DMS79 (cell line): ENCODE measurements at regions not wholly inside any gene's neighbourhood (a gene's known extent, or its start where the extent isn't known, plus 50 kb on each side); places are given as distances from the start of the nearest gene placed in this dataset.

Source experiments
- DNase-seq: peaks from one replicate; lab custom pipeline; 2025; lab: John Stamatoyannopoulos, UW

DNA sequence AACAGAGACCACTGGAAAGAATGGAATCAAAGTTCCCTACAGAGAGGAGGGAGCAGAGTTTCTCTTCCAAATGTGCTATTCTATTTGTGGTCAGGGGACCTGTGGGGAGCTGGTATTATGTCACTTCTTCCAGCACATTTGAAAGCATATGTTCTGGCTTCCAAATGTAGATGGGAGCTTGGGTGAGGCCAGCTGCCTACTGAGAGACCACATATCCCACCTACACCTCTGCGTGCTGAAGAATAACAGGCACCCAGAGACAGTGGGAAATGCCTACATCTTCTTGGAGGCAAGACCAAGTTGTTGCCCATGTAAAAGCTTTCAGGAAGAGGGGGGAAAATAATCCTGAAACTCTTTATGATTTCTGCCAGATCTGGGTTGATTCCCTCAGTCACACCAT, 286.8 kb upstream of the UMPS start:
- no peak for DNase-seq

DNA sequence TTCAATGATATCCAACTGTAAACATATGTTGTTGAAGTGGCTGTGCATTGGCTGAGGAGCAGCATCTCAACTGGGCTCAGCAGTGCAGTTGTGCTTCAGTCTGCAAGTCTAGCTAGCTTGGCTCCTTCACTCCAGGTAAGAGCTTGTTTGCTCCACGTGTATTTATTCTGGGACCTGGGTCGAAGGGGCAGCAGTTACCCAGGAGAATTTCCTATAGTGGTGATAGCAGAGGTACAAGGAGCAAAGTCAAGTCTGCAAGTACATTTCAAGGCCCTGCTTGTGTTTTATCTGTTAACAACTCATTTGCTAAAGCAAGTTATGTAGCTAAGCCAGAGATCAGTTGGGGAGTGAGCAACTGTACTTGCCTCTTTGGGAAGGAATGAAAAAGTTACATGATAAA, 286.2 kb upstream of the UMPS start:
- no peak for DNase-seq

DNA sequence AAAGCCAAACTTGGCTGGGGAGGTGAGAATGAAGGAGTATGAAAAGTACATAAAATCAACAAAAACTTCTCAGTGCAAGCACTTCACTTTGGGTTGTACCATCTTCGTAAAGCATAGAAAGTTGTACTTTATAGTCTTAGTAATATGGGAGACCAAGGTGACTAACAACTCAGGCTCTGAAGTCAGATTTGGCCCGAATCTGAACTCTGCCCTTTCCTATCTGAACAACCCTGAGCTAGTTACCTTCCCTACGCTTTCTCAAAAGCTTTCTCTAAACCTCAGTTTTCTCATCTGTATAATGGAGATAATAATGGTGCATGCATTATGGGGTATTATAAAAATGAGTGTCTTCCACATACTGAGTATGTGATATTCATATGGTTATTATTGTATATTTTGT, 285.4 kb upstream of the UMPS start:
- no peak for DNase-seq

DNA sequence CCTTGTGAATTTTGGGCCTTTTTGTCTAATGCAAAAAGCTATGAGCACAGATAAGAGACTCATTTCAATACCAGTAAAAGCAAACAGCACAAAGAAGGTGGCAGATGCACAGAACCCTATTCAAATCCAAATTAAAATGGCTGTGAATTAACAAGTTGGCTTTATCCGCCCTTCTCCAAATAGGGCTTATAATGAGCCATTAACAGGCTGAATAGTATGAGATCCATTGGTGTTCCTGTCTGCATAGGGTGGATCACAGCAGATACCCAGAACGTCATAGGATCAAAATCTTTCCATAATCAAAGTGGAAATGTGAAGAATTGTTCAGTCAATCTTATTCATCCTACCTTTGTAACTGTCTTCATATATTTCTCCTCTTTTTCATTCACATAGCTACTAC, 282.4 kb upstream of the UMPS start:
- no peak for DNase-seq

DNA sequence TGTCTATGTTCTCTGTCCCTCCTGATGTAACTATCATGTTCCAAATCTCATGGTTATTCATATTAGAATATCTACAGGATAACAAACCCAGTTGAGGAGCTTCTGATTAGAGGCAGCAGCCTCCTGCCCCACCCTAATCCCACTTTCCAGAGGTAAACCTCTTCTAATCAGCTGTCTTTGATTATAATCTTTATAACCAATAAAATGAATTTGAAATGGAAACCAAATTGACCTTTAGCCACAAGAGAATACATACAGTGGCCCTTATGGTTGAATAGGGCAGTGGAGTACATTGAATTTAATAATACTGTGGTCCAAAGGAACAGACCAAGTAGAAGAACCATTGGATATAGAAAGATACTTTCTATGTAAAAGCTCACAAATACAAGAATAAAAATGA, 281.3 kb upstream of the UMPS start:
- no peak for DNase-seq

DNA sequence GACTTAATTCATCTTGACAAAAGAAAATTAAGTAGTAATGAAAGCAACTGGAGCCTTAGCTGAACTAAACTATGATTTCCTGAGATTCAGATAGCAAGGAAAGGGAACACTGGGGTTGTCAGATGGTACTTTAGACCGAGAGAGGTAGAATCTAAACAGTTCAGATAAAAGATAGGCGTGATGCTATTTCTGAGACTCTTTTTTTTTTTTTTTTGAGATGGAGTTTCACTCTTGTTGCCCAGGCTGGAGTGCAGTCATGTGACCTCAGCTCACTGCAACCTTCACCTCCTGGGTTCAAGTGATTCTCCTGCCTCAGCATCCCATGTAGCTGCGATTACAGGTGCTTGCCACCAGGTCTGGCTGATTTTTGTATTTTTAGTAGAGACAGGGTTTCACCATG, 279.9 kb upstream of the UMPS start:
- no peak for DNase-seq

DNA sequence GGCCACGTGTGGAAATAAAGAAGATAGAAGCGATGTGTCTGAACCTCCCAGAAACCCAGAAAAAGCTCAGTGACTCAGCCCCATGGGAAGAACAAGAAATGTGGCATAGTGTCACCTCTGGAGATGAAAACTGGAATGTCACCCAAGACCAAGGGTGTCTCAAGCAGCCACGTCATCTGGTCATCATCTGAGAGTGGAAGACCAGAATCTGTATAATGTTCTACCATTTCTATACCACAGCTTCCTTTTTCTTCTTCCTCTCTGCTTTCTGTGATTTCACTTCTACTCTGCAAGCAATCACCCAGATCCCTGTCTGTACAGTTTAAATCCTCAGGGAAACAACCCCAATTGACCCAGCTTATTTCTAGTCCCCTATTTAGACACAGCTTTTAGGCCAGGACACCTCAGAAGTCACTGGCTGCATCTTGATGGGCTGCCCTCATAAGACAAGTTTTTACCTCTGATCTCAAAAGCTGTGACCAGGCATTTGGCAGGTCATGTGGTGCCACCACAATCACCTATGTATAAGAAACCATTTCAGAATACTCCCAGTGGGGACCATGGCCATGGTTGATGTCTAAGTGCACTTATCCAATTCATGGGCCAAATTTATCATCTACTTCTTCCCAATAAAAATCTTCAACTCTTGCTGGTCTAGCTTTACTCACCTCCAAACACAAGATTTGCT, 278.5 kb upstream of the UMPS start:
- DNase-seq: no peak

DNA sequence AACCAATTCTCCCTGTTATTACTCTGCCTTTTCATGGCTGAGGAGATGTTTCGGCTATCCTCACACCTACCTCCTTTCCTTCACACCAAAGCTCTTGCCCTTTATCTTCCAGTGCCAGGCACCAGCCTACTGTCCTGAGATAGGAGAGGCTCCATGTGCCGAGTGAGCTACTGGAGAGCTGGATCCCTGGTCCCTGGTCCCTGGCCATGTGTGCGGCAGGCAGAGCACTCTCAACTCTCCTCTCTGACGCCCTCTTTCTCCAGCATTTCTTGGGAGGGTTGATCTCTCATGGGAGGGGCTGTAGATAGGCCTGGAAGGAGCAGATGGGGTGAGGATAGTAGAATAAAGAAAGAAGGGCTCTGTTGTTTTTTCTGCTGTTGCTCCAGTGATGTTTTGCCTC, 277.1 kb upstream of the UMPS start:
- DNase-seq: no peak

DNA sequence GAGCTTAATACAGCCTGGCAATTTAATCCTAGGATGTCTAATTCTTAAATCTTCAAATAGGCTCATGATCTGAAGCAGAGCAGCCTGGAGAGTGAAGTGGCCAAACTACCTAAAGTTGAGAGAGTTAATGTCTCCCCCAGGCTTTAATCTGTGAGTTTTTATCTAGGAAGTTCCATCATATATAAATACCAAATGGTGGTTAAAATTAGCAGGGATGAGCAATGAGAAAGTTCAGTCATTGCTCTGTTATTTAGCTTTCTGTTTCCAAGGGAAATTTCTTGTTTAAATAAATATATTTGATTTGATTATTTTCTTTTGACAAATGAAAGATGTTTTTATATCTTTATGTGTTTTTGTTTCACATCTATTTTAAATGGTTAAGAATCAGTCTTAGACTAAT, 274.4 kb upstream of the UMPS start:
- DNase-seq: no peak

DNA sequence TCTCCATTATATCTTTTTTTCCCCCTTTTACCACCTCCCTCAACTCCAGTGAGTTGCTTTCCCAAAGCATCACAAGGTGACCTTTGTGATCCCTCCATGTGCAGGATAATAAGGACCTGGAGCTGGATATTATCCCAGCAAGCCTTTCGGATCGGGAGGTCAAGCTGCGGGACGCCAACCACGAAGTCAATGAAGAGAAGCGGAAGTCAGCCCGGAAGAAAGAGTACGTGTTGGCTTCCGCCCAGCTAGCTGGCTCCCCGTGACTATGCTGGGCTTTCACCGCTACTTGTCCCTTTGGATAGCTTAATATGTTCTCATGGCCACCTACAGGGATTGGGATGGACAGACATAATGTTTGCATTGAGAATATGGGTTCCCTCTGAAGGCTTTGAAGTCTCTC, 273.7 kb upstream of the UMPS start:
- DNase-seq: no peak

DNA sequence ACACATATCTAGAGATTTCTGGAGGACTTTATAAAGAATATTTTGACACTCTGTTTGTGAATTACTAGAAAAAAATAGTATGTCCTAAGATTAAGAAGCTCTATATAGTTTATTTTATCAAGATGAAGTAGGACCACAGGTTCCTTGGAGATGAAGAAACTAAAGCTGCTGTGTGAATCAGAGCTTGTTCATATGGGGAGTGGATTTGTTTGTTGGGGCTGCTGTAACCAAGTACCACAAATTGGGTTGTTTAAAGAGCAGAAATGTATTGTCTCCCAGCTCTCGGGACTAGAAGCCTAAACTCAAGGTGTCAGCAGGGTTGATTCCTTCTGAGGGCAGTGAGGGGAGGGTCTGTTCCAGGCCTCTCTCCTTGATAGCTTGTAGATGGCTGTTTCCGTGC, 270.6 kb upstream of the UMPS start:
- no peak for DNase-seq

DNA sequence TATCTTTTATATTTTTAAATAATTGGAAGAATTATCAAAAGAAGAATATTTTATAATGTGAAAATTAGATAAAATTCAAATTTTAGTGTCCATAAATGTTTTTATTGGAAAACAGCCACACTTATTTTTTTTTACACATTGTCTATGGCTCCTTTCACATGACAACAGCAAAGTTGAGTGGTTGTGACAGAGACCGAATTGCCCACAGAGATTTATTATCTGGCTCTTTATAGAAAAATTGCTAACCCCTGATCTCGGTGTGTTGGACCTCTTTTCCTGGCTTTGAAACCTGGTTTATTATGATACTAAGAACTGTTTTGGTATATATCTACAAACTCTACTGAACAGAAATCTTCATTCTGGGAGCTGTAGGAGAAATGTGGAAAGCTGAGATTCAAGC, 269.1 kb upstream of the UMPS start:
- no peak for DNase-seq

DNA sequence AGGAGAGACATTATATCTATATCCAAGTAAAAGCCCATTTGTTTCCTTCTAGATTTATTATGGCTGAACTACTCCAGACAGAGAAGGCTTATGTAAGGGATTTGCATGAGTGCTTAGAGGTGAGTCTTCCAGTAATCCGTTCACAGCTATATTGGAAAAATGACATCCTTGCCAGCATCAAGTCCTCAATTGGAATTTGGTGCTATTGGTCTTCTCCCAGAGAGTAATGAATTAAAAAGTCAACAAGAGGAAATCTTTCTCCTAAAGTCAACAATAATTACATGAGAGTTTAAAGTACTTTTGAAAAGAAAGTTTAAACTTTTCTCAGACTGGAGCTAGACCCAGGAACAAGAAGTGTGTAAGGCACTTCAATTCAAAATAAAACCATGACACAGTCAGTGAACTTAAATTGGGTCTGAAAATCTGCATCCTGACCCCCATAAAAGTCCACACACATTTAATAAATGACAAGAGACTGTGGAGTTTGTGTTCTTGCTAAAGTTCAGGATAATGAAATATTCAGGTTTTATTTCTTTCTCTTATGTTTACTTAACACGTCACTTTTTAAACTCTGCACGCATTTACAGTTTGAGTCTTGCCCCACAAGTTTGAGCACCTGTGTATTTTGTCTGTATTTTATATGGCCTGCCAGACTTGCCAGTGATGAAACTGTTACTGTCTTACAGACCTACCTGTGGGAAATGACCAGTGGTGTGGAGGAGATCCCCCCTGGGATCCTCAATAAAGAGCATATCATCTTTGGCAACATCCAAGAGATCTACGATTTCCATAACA, 268.2 kb upstream of the UMPS start:
- no peak for DNase-seq

DNA sequence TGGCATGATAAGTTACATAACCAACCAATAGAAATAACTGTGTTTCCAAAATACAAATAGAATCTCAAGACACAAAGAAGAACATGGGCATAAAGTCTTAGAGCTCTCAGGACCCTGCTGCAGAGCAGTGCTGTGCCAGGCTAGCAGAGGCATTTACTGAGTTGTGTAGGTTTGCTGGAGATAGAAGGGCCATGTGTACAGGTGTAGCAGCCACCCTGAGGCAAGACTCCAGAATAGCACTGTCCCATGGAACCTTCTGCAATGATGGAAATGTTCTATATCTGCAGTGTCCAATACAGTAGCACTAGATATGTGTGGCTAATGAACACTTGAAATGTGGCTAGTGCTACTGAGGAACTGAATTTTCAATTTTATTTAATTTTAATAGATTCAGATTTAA, 267.0 kb upstream of the UMPS start:
- no peak for DNase-seq

DNA sequence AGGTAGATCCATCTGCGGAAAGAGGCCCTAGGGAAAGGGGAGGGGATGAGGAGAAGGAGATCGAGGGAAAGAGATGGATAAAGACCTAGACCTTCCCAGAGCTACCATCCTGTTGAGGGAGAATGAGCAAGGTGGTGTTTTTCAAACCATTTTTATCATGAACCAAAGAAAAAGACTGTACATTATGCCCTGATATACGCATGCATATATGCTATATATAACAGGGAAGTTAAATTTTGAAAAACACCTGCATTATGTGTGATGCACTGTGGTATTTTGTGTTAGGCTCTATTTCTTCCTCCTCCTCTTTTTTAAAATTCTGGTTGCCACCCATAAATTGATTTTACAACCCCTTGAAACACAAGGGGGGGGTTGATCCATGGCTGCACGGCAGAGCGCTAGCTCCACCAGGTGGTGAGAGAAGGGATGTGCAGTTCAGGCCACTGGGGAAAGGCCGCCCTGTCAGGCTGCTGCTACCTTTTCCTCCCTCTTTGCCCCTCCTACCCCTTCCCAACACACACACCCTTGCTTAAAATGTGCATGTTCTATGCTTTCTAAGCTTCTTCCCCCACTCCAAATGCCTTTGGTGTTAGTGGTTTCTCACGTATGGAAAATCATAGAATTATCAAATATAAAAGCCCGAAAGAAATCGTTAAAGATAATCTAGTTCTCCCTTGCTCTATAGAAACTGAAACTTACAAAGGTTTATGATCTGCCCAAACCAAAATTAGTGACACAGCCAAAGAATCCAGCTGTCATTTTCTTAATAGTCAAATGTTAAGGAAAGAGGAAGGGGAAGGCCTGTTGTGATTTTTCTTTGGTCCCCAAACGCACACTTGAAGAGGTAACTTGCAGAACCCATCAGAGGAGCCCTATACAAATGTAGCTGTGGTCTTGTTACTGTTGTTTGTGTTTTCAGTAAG, 262.0 kb upstream of the UMPS start:
- DNase-seq: no peak

DNA sequence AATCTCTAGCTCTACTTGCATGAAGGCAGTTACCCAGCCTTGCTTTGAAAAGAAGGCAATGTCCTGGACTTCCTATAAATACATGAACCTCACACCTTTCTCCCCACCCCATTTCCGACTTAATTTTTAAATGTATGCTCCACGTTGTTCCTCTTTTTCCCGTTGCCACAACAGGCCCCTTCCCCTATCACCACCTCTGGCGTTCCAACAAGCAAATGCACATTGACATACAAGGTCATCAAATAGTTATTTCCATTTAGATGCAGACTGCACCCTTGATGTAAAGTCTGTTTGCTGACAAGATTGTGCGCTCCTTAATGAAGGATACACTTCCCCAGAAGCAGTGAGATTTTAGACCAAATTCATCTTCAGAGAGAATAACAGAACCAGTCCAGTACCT, 260.7 kb upstream of the UMPS start:
- no peak for DNase-seq

DNA sequence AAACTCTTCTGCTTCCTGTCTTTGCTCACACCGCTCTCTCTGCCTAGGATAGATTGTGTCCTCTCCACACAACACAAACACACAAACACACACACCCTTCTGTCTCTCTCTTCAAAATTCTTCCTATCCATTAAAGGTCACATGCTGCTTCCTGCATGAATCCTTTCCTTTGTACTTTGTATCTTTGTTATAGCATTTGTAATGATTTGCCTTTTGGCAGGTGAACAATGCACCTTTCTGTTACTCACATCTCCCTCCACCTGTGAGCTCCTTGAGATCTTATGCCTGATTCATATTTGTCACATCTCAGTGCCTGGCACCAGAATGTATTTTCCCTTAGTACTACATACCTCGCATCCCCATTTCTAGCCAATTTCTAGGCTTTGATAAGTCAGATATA, 251.4 kb upstream of the UMPS start:
- DNase-seq: no peak

DNA sequence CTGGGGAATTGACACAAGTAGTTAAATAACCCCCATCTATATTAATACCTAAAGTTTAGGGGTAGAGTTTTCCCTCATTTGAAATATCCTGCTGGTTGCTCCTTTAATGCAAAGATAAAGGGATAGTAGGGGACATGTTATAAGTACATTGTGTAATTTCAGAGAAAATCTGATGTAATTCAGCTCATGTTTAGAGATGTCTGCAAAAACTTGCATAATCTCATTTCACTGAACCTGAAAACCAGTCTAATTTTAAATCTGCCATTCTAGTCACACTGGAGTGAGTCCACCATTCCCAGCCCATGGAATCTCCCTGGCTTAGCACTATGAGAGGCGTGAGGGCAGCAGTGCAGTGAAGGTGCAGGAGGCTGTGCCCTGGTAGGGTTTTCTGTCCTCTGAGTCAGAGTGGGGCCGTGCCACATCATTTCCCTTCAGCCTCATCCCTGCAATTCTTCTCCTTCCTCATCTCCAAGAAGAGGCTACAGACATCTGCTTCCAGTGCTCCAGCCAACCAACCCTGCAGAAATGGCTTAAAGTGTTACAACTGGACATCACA, 246.3 kb upstream of the UMPS start:
- no peak for DNase-seq

DNA sequence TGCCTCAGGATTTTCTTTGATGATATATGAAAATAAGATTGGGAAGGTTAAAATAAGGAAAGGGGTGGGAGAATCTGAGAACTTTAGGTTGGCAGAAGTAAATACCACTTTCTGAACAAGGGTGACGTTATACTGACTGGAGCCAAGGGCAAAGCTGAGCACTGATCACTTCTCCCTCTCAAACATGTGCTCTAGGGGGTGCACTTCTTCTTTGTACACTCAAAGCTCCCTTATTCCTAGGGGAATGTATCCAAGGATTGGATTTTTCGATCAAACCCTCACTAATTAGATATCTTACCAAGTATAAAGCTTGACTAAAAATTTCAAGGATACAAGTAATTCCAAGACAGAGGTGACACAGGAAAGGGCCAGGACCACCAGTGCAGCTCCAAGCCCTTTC, 243.9 kb upstream of the UMPS start:
- no peak for DNase-seq

DNA sequence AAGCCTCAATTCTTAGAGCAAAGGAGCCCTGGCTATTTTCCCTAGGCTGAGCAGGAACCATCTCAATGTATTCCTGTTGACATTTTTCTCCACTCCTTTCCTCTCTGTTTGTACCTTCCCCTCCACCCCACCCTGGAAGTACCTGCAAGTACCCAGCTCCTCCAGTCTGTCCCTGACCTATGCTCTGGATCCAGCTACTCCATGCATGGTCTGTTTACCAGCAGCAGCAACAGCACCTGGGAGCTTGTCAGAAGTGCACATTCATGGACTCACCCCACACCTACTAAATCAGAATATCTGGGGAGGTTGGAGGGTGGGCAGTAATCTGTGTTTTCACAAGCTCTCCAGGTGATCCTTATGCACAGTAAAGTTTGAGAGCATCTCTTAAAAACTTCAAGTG, 240.7 kb upstream of the UMPS start:
- peak; percentile 18 for DNase-seq

DNA sequence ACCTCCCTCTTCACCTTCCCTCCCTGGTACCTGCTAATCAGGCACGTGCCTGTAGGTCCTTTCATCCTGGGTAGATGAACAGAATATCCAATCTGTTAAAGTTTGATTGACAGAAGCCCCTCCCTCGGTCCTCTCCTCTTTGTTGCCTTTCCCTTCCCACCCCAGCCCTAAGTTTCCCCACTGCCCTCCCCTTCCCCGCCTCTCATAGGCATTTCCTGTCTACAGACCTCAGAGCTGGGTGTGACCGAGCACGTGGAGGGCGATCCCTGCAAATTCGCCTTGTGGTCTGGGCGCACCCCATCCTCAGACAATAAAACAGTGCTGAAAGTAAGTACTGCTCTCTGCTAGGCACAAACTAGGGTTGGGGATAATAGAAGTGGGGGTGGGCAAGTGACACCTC, 239.2 kb upstream of the UMPS start:
- no peak for DNase-seq

DNA sequence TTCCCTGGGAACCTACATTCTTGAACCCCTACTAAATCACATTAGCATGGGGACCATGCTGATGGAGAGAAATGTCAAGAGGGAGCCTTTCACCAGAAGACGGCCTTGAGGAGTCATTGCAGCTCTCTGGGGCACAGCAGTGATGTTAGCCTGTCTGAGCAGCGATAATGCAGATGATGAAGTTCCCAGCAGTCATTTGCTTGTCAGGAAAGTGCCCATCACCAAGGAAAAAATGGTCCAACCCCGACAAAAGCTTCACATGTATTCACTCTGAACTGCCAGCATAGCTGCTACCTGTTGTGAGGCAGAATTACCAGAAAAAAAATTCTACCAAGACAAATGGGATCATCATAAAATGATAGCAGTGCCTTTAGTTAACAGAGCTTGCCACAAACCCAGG, 238.4 kb upstream of the UMPS start:
- DNase-seq: no peak

DNA sequence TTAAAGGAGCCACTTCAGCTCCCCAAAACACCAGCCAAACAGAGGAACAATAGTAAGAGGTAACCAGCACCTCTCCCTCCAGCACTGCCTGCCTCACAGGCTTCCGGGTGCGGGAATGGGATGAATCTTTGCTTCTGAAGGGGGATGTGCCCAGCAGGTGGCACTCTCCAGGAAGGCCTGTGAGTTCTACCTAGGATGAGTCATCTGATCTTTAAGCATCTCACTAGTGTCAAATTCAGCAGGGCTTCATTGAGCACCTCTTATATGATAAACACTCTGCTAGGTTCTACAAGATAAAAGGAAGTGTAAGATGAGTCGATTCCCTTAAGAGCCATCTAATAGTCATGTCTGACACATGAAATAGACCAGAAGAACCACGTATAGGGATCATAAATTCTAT, 237.4 kb upstream of the UMPS start:
- DNase-seq: peak; percentile 14
